ENCODE measurements at regions not wholly inside any gene's neighbourhood (a gene's known extent, or its start where the extent isn't known, plus 50 kb on each side); places are given as distances from the start of the nearest gene placed in this dataset.

- Histone ChIP-seq H3K27ac (no peak overlapping the region), H3K4me2 (no peak overlapping the region), H2AFZ (no peak overlapping the region), H3K4me1 (ENCODE audit: insufficient read depth) (no peaks in the 10 kb centered on the region), H3K4me3 (no peak overlapping the region), H3K9me2 (replicated peaks; ENCODE audit: insufficient read depth) (no peaks in the 10 kb centered on the region), H4K20me1 (ENCODE audit: insufficient read depth, poor library complexity, severe bottlenecking) (no peaks in the 10 kb centered on the region), H3K27me3 (no peaks in the 10 kb centered on the region), H3K9me3 (ENCODE audit: low read depth) (no peaks in the 10 kb centered on the region), H3K79me2 (no peaks in the 10 kb centered on the region), H3K36me3 (replicated peaks; ENCODE audit: insufficient read depth, low read depth) (no peaks in the 10 kb centered on the region)
- TF ChIP-seq EZH2phosphoT487 (IDR thresholded peaks at IDR 0.05; ENCODE audit: low read depth, severe bottlenecking, unreplicated experiment): no peak
- TF ChIP-seq EZH2 (IDR thresholded peaks at IDR 0.05; ENCODE audit: borderline replicate concordance): no peak
- no peak for TF ChIP-seq CTCF (IDR thresholded peaks at IDR 0.05; ENCODE audit: poor library complexity)
- DNase-seq (ENCODE audit: low spot score): no peak
These were observed 1689.1 kb upstream of the TMEFF2 start for GRCh38 chr2:193883820-193884219.

GRCh38 chr2:193876980-193877379 is 1682.2 kb upstream of the TMEFF2 start:
- Histone ChIP-seq H3K27me3 (no peaks in the 10 kb centered on the region), H3K9me3 (ENCODE audit: low read depth) (no peaks in the 10 kb centered on the region), H3K79me2 (no peaks in the 10 kb centered on the region), H2AFZ (no peak overlapping the region), H3K4me3 (no peak overlapping the region), H3K9me2 (replicated peaks; ENCODE audit: insufficient read depth) (no peaks in the 10 kb centered on the region), H4K20me1 (ENCODE audit: insufficient read depth, poor library complexity, severe bottlenecking) (no peaks in the 10 kb centered on the region), H3K4me2 (no peak overlapping the region), H3K4me1 (ENCODE audit: insufficient read depth) (no peaks in the 10 kb centered on the region), H3K27ac (no peak overlapping the region), H3K36me3 (replicated peaks; ENCODE audit: insufficient read depth, low read depth) (no peaks in the 10 kb centered on the region)
- no peak for TF ChIP-seq EZH2 (IDR thresholded peaks at IDR 0.05; ENCODE audit: borderline replicate concordance)
- TF ChIP-seq EZH2phosphoT487 (IDR thresholded peaks at IDR 0.05; ENCODE audit: low read depth, severe bottlenecking, unreplicated experiment): no peak
- no peak for TF ChIP-seq CTCF (IDR thresholded peaks at IDR 0.05; ENCODE audit: poor library complexity)
- 92% methylated on average over 5 of the region's 5 CpGs for WGBS (ENCODE audit: low lambda C conversion rate, missing lambda C conversion rate)
- DNase-seq (ENCODE audit: low spot score): no peak

DNA sequence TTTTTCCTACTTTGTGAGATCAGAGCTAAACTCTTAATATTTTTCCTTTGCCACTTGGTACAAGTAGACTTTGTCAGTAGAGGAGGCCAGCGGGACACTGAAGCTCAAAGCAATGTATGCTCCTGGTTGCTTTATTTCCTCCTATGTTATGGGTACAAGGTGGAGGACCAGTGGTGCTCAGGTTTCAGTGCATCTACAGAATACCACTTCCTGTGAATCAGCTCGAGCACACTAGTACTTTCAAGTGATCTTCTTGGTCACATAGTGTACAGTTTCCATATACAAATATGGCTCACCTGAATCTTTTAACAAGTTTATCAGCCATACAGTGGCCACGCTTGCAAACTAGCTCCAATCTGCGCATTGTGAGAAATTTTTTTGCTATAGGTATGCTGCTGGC is 1674.8 kb upstream of the TMEFF2 start:
- no peak overlapping the region for H3K4me2 ChIP-seq
- WGBS (ENCODE audit: low lambda C conversion rate, missing lambda C conversion rate): 48% methylated on average over 4 of the region's 4 CpGs
- no peak for TF ChIP-seq EZH2phosphoT487 (IDR thresholded peaks at IDR 0.05; ENCODE audit: low read depth, severe bottlenecking, unreplicated experiment)
- TF ChIP-seq EZH2 (IDR thresholded peaks at IDR 0.05; ENCODE audit: borderline replicate concordance): no peak
- TF ChIP-seq CTCF (IDR thresholded peaks at IDR 0.05; ENCODE audit: poor library complexity): no peak

GRCh38 chr2:193868833-193869232 is 1674.1 kb upstream of the TMEFF2 start:
- Histone ChIP-seq H3K36me3 (replicated peaks; ENCODE audit: insufficient read depth, low read depth) (no peaks in the 10 kb centered on the region), H2AFZ (no peak overlapping the region), H3K9me2 (replicated peaks; ENCODE audit: insufficient read depth) (no peaks in the 10 kb centered on the region), H3K4me3 (no peak overlapping the region), H3K27ac (no peak overlapping the region), H3K27me3 (no peaks in the 10 kb centered on the region), H3K9me3 (ENCODE audit: low read depth) (no peaks in the 10 kb centered on the region), H3K4me2 (no peak overlapping the region), H4K20me1 (ENCODE audit: insufficient read depth, poor library complexity, severe bottlenecking) (no peaks in the 10 kb centered on the region), H3K4me1 (ENCODE audit: insufficient read depth) (no peaks in the 10 kb centered on the region), H3K79me2 (no peaks in the 10 kb centered on the region)
- no peak for DNase-seq (ENCODE audit: low spot score)
- 86% methylated on average over 9 of the region's 9 CpGs for WGBS (ENCODE audit: low lambda C conversion rate, missing lambda C conversion rate)
- TF ChIP-seq CTCF (IDR thresholded peaks at IDR 0.05; ENCODE audit: poor library complexity) (no peak), EZH2phosphoT487 (IDR thresholded peaks at IDR 0.05; ENCODE audit: low read depth, severe bottlenecking, unreplicated experiment) (no peak), EZH2 (IDR thresholded peaks at IDR 0.05; ENCODE audit: borderline replicate concordance) (no peak)

More for the DNA sequence above, 1674.8 kb upstream of the TMEFF2 start:
- no peaks in the 10 kb centered on the region for H3K4me1 ChIP-seq (ENCODE audit: insufficient read depth)
- no peak overlapping the region for H2AFZ ChIP-seq
- no peaks in the 10 kb centered on the region for H3K9me3 ChIP-seq (ENCODE audit: low read depth)
- no peaks in the 10 kb centered on the region for H3K36me3 ChIP-seq (replicated peaks; ENCODE audit: insufficient read depth, low read depth)
- H4K20me1 ChIP-seq (ENCODE audit: insufficient read depth, poor library complexity, severe bottlenecking): no peaks in the 10 kb centered on the region
- H3K79me2 ChIP-seq: no peaks in the 10 kb centered on the region
- no peak for DNase-seq (ENCODE audit: low spot score)
- no peaks in the 10 kb centered on the region for H3K9me2 ChIP-seq (replicated peaks; ENCODE audit: insufficient read depth)
- no peak overlapping the region for H3K27ac ChIP-seq
- no peaks in the 10 kb centered on the region for H3K27me3 ChIP-seq
- H3K4me3 ChIP-seq: no peak overlapping the region

Measured in hepatocyte (in vitro differentiated cells).